NCI-H82 treated with DMSO at 0.1 percent for 48 hours (cell line): ENCODE measurements at regions not wholly inside any gene's neighbourhood (a gene's known extent, or its start where the extent isn't known, plus 50 kb on each side); places are given as distances from the start of the nearest gene placed in this dataset.
"Not testable (repeated sequence)": the region's sequence is repeated elsewhere in the genome, so short reads cannot be mapped to it uniquely, and the experiment has no call there.

Experiments used
- DNase-seq: peaks from one replicate; lab custom pipeline; 2025; ENCODE audit not compliant: unreplicated experiment; lab: John Stamatoyannopoulos, UW

DNA sequence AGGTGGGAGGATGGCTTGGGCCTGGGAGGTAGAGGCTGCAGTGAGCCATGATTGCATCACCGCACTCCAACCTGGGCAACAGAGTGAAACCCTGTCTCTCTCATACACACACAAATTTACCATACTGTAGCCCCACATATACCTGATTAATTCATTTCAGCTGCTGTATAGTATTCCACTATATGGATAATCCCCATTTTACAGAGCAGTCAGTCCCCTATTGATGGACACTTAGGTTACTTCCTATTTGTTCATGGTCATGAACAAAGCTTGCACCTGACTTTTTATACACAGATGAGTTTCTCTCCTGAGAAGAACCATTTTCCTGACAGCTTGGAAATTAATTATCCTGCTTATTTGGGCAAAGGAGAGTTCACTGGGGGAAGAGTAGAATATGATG is 59.2 kb downstream of the EMX2 start:
- no peak for DNase-seq

DNA sequence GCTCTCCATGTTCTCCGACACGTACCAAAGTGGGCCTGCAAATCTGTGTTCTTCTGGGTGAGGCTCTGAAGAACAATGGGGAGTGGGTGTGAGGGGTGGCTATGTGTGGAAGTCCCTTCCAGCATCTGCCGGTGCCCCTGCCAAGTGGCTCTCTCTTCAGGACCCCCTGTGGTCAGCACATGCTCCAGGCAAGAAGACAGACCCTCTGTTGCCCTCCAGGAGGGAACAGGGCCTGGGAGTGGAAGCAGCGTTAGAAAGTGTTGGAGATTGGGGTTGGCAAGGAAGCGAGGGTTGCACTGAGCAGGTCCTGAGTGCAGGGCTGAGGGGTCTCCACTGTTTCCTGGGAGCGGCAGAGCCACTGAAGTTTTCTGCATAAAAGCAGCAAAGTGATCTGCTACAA is 60.5 kb downstream of the EMX2 start:
- DNase-seq = no peak

GRCh38 chr10:117603726-117604125 is 61.2 kb downstream of the EMX2 start:
- DNase-seq = no peak

GRCh38 chr10:117609095-117609795 is 66.7 kb downstream of the EMX2 start:
- no peak for DNase-seq

DNA sequence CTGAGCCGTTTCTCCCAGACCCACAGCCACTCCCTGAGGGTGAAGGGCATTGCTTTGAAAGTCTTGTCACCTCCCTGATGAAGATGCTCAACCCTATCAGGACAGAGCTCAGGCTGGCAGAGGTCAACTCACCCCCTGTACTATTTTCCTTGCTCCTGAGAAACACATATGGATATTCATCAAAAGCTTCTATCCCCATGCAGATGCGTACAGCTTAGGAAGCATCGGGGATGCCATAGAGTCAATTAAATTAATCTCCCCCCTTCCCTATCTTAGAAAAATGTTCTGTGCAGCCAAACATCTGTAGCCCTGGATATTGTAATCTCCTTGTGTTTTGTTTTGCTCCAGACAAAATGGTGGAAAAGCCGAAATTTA is 67.2 kb downstream of the EMX2 start:
- DNase-seq = no peak

DNA sequence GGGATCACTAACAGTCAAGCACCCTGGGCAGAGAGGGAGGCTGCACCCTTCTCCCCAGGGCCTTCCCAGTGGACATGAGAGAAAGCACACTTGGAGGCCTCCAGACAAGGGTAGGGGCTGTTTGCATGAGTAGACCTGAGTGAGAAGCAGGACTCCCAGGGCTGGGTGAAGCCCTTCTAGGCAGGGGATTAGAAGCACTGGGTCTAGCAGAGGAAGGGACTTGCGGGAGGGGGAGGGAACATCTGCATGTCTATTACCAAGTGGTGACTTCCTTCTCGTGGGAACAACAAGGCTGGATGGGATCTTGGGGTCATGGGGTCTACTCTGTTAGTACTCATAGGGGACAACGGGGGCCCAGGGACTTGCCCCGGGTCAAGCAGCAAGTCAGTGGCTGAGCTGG is 67.8 kb downstream of the EMX2 start:
- no peak for DNase-seq

DNA sequence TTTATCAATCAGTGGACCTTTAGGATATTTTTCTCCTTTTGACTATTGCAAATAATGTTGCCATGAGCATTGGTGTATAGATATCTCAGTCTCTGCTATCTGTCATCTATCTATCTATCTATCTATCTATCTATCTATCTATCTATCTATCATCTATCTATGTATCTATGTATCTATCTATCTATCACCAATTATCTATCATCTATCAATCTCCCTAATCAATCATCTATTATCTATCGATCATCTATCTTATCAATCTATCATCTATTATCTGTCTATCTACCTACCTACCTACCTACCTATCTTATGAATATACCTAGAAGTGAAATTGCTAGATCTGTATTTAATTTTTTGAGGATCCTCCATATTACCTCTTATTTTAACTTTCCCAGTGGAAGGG is 69.6 kb downstream of the EMX2 start:
- no peak for DNase-seq

GRCh38 chr10:117615649-117616048 is 73.1 kb downstream of the EMX2 start:
- no peak for DNase-seq

DNA sequence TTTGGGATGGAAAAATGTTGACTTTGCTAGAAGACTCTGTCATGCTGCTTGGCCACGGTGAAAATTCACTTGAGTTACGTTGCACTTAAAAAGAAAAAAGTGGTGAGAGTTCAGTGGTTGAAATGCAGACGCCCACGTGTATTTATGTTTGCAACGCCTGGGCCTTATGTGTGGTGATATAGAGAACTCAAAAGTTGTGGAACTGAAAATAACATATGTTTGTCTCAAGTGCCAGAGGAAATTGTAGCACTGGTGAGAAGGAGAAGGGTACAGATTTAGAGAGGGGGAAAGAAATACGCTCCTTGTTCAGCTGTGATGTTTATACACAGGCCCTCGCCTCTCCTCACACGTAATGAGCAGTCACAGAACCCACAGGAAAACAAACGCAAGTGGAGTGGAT is 73.6 kb downstream of the EMX2 start:
- DNase-seq = no peak

- no peak for DNase-seq
Measured at GRCh38 chr10:117617086-117617485, 74.5 kb downstream of the EMX2 start.

GRCh38 chr10:117617659-117618058 is 75.1 kb downstream of the EMX2 start:
- no peak for DNase-seq

- DNase-seq = no peak
Measured at GRCh38 chr10:117619223-117619622, 76.7 kb downstream of the EMX2 start.

DNA sequence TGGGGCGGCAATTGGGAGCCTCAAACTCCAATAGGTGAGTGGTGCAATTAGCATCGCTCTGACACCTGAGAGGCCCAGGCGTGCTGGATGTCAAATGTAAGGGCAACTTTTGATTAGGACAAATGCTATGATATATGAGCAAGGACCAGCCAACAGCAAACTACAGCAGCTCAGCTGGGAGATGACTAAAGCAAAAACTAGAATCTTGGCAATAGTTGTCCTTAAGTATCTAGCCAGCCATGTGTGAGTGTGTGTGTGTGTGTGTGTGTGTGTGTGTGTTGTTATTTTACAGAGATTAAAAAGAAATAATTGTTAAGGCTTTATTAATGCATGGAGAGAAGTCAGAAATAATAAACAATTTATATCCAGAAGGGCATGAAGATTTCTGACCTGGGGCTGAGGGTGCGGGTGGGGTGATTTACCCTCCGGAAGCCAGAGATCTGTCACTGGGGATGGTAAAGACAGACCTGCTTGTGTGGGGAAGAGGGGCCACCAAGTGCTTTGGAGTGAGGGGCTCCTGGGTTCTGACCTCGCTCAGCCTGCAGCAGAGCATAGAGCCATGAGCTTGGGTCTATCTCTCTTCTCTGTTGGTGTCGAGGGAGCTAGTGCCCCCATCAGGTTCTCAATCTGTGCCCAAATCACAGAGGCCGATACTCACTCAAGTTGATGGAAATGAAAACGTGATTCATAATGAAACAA is 77.3 kb downstream of the EMX2 start:
- DNase-seq = no peak

DNA sequence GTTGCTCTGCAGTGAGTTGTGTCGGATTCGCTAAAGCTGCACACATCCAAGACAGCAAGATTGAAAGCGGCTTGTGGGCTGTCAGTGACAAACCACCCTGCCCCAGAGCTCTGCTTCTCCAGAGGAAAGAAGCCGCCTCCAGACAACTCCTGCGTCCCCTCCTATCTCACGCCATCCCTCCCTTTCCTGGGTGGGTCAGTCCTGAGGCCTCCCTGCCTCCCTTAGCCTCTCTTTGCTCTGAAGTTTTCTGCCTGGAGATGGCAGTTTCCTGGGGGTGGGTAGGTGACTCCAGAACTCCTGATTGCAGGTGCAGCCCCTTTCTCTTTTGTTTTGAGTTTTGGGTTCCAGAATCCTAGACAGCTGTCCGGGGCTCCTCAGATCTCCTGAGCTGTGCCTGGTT is 78.7 kb downstream of the EMX2 start:
- DNase-seq = no peak

GRCh38 chr10:117621795-117622420 is 79.4 kb downstream of the EMX2 start:
- no peak for DNase-seq

- no peak for DNase-seq
Measured at GRCh38 chr10:117622471-117623184, 80.1 kb downstream of the EMX2 start.

DNA sequence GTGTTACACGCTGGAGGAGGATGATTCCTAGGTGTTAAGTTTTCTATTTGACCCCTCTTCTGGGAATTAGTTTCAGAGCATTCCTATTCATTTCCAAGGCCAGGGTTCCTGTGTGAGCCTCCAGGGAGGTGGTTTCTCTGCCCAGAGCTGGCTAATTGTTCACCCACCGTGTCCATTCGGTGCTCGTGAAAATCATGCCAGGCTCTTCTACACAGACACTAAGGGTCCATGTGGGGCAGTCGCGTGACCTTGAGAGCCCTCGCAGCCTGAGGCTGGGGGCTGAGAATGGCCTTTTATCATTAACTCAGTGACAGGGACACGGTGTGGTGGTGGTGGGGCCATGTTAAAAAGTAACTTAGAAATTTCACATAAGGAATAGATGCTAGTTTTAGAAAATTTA is 83.7 kb downstream of the EMX2 start:
- DNase-seq = no peak

DNA sequence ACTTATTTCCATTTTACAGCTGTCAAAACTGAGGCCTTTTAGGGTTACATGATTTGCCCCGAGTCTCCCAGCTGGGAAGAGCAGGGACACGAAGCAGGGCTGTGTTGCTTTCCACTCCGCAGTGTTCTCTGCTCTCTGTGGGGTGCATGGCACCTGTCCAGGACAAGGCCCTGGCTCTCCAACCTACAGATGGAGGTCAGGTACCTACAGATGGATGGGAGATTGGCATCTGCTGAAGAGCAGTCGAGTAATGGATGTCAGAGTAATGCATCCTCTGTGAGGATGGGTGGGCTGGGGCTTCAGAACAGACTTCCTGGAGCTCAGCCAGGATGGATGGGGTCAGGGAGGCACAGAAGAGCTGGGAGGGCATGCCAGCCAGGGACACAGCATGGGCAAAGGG is 85.0 kb downstream of the EMX2 start:
- no peak for DNase-seq

GRCh38 chr10:117629717-117630116 is 87.2 kb downstream of the EMX2 start:
- not testable (repeated sequence) for DNase-seq

DNA sequence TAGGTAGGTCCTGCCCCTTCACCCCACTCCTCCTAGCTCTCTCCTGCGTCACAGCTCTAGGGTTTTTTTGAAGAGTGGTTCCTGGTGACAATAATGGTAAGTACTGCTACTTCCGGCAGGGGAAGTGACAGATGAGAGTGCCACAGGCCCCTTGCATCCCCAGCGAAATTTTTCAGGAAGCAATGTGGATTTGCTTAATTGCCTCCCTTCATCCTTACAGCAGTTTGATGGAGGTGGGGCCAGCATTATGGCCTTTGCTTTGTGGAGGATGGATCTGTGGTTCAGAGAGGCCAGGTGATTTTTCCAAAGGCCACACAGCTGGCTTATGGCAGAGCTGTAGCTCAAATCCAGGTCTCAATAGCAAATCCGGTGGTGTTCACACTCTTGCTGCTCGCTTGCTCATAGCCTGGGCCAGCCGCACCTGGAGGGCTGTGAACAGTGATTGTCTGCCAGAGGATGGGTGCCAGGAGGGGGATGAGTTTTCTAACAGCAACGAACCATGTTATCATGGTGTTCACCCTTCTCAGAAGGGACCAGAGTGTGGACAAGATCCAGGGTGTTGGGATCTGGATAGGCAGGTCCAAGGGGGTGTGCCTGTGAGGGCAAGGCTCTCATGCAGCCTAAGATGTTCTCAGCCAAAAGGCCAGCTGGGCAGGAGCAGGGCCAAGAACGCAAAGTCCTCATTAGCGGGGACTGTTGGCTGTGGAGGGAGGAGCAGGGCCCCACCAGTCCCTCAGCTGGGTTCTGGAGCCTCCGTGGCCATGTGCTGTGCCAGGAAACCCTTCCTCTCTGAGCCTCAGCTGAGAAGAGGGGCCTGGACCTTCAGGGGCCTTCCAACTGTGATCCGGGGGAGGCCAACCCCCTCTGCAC is 89.0 kb downstream of the EMX2 start:
- DNase-seq = no peak

DNA sequence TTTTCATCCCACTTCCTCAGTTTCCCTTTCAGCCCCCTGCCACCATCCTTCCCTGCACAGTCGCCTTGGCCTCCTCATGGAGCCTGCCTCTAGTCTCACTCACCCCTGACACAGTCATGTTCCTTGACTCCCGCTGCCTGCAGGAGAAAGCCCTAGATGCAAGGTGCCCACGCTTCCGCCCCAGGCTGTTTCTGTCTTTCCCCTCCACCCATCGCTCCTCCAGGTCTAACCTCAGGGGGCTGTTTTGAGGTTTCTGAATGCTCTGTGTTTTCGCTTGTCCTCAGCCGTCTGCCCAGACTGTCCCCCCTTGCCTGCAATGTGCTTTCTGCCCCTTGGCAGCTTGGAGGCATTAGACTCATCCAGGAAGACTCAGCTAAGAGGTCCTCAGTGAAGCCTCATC is 89.9 kb downstream of the EMX2 start:
- DNase-seq = no peak
